ENCODE measurements at regions not wholly inside any gene's neighbourhood (a gene's known extent, or its start where the extent isn't known, plus 50 kb on each side); places are given as distances from the start of the nearest gene placed in this dataset.

- no peak for TF ChIP-seq CTCF (IDR thresholded peaks at IDR 0.05; ENCODE audit: borderline replicate concordance)
- intact Hi-C loops (cut with micrococcal nuclease) = no loop called here
- Histone ChIP-seq H3K27me3 (ENCODE audit: low read depth) (no peaks in the 10 kb centered on the region), H3K36me3 (no peaks in the 10 kb centered on the region), H3K4me1 (no peaks in the 10 kb centered on the region), H3K9me3 (replicated peaks) (peaks cover 36% of the 10 kb centered on the region), H3K4me3 (no peak overlapping the region), H3K27ac (replicated peaks) (no peak overlapping the region)
- no peak for DNase-seq
These were observed 378.7 kb downstream of the C4orf33 start for GRCh38 chr4:129474698-129475097.

GRCh38 chr4:129481107-129481506 lies 385.2 kb downstream of the C4orf33 start:
- Histone ChIP-seq H3K36me3 (no peaks in the 10 kb centered on the region), H3K27ac (replicated peaks) (no peak overlapping the region), H3K9me3 (replicated peaks) (peaks cover 13% of the 10 kb centered on the region), H3K4me3 (no peak overlapping the region), H3K4me1 (no peaks in the 10 kb centered on the region), H3K27me3 (ENCODE audit: low read depth) (no peaks in the 10 kb centered on the region)
- intact Hi-C loops (cut with micrococcal nuclease) = no loop called here
- TF ChIP-seq CTCF (IDR thresholded peaks at IDR 0.05; ENCODE audit: borderline replicate concordance) = no peak
- DNase-seq = no peak

- no peak for TF ChIP-seq CTCF (IDR thresholded peaks at IDR 0.05; ENCODE audit: borderline replicate concordance)
- H3K4me1 ChIP-seq = no peaks in the 10 kb centered on the region
- no peak overlapping the region for H3K27ac ChIP-seq (replicated peaks)
- intact Hi-C loops (cut with micrococcal nuclease) = no loop called here
- H3K36me3 ChIP-seq = no peaks in the 10 kb centered on the region
- H3K4me3 ChIP-seq = no peak overlapping the region
- no peak for DNase-seq
- H3K9me3 ChIP-seq (replicated peaks) = peaks cover 6% of the 10 kb centered on the region
- no peaks in the 10 kb centered on the region for H3K27me3 ChIP-seq (ENCODE audit: low read depth)
These were observed 392.5 kb downstream of the C4orf33 start for GRCh38 chr4:129488427-129488826.

GRCh38 chr4:129490516-129490915 lies 394.6 kb downstream of the C4orf33 start:
- Histone ChIP-seq H3K27ac (replicated peaks) (no peak overlapping the region), H3K4me3 (no peak overlapping the region), H3K27me3 (ENCODE audit: low read depth) (no peaks in the 10 kb centered on the region), H3K4me1 (no peaks in the 10 kb centered on the region), H3K36me3 (no peaks in the 10 kb centered on the region), H3K9me3 (replicated peaks) (no peaks in the 10 kb centered on the region)
- TF ChIP-seq CTCF (IDR thresholded peaks at IDR 0.05; ENCODE audit: borderline replicate concordance) = no peak
- DNase-seq = no peak
- intact Hi-C loops (cut with micrococcal nuclease) = no loop called here

- TF ChIP-seq CTCF (IDR thresholded peaks at IDR 0.05; ENCODE audit: borderline replicate concordance) = no peak
- intact Hi-C loops (cut with micrococcal nuclease) = no loop called here
- Histone ChIP-seq H3K27ac (replicated peaks) (no peak overlapping the region), H3K9me3 (replicated peaks) (no peaks in the 10 kb centered on the region), H3K27me3 (ENCODE audit: low read depth) (no peaks in the 10 kb centered on the region), H3K36me3 (no peaks in the 10 kb centered on the region), H3K4me3 (no peak overlapping the region), H3K4me1 (no peaks in the 10 kb centered on the region)
- DNase-seq = no peak
These were observed 402.7 kb downstream of the C4orf33 start for GRCh38 chr4:129498626-129499025.

GRCh38 chr4:129514852-129515251 lies 418.9 kb downstream of the C4orf33 start:
- no peaks in the 10 kb centered on the region for H3K4me1 ChIP-seq
- no peak for DNase-seq

More at GRCh38 chr4:129514852-129515251, 418.9 kb downstream of the C4orf33 start:
- no peaks in the 10 kb centered on the region for H3K27me3 ChIP-seq (ENCODE audit: low read depth)
- H3K27ac ChIP-seq (replicated peaks) = no peak overlapping the region
- no peak for TF ChIP-seq CTCF (IDR thresholded peaks at IDR 0.05; ENCODE audit: borderline replicate concordance)
- intact Hi-C loops (cut with micrococcal nuclease) = loop anchor here (10.0 kb wide), 1 partner anchor 490 kb away; no protein-coding TSS in a partner anchor
- no peak overlapping the region for H3K4me3 ChIP-seq
- no peaks in the 10 kb centered on the region for H3K36me3 ChIP-seq
- H3K9me3 ChIP-seq (replicated peaks) = no peaks in the 10 kb centered on the region

Data from left ventricle myocardium inferior (tissue), 1 donor.